DMS53 treated with DMSO at 0.1 percent for 48 hours (cell line): ENCODE measurements at regions not wholly inside any gene's neighbourhood (a gene's known extent, or its start where the extent isn't known, plus 50 kb on each side); places are given as distances from the start of the nearest gene placed in this dataset.

Source experiments
- DNase-seq: peaks from one replicate; lab custom pipeline; 2025; ENCODE audit not compliant: unreplicated experiment; lab: John Stamatoyannopoulos, UW

- no peak for DNase-seq
These were observed 90.1 kb upstream of the FAM169A start for GRCh38 chr5:74956278-74956677.

GRCh38 chr5:74954919-74955318 is 88.7 kb upstream of the FAM169A start:
- no peak for DNase-seq

GRCh38 chr5:74953937-74954720 is 87.9 kb upstream of the FAM169A start:
- DNase-seq: peak; percentile 1

- DNase-seq: no peak
These were observed 87.4 kb upstream of the FAM169A start for GRCh38 chr5:74953554-74953936.

- no peak for DNase-seq
These were observed 86.2 kb upstream of the FAM169A start for GRCh38 chr5:74952406-74952805.

GRCh38 chr5:74951865-74952264 is 85.7 kb upstream of the FAM169A start:
- DNase-seq: no peak

- DNase-seq: no peak
These were observed 84.8 kb upstream of the FAM169A start for GRCh38 chr5:74950836-74951515.

- no peak for DNase-seq
These were observed 83.8 kb upstream of the FAM169A start for GRCh38 chr5:74949976-74950375.

- peak; percentile 70 for DNase-seq
These were observed 81.9 kb upstream of the FAM169A start for GRCh38 chr5:74948031-74948546.

GRCh38 chr5:74946471-74946870 is 80.3 kb upstream of the FAM169A start:
- peak; percentile 3 for DNase-seq

- DNase-seq: peak; percentile 21
These were observed 79.5 kb upstream of the FAM169A start for GRCh38 chr5:74945561-74946165.

GRCh38 chr5:74943905-74944304 is 77.7 kb upstream of the FAM169A start:
- DNase-seq: no peak

GRCh38 chr5:74942622-74943286 is 76.6 kb upstream of the FAM169A start:
- DNase-seq: no peak

- no peak for DNase-seq
These were observed 74.7 kb upstream of the FAM169A start for GRCh38 chr5:74940782-74941353.

- DNase-seq: no peak
These were observed 72.2 kb upstream of the FAM169A start for GRCh38 chr5:74938250-74938933.

- no peak for DNase-seq
These were observed 69.5 kb upstream of the FAM169A start for GRCh38 chr5:74935752-74936091.

- peak; percentile 8 for DNase-seq
These were observed 69.0 kb upstream of the FAM169A start for GRCh38 chr5:74934949-74935751.

- DNase-seq: no peak
These were observed 61.1 kb upstream of the FAM169A start for GRCh38 chr5:74927336-74927735.

- peak; percentile 30 for DNase-seq
These were observed 53.3 kb upstream of the FAM169A start for GRCh38 chr5:74919487-74919886.

- no peak for DNase-seq
These were observed 52.9 kb upstream of the FAM169A start for GRCh38 chr5:74919041-74919440.
